COLO668 (cell line): ENCODE measurements at regions not wholly inside any gene's neighbourhood (a gene's known extent, or its start where the extent isn't known, plus 50 kb on each side); places are given as distances from the start of the nearest gene placed in this dataset.

Source experiments
- DNase-seq: peaks from one replicate; lab custom pipeline; 2025; ENCODE audit not compliant: unreplicated experiment; lab: John Stamatoyannopoulos, UW

DNA sequence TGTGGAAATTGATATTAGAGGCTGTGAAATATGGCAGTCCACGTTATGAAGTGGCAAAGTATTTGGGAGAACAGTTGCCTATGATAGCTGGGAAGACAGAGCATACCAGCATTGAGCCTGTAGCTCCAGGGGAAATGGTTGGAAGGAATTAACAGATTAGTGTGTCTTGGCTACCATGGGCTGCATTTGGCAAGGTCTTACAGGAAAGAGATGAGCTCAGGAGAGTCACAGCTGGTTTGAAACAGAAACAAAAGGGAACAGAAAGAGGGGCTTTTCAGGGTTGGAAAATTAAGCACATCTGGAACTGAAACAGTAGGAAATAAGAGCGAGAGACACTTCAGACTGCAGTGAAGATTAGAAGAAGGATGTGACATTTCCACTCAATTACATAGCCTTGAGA, 141.7 kb downstream of the FBLN2 start:
- no peak for DNase-seq

DNA sequence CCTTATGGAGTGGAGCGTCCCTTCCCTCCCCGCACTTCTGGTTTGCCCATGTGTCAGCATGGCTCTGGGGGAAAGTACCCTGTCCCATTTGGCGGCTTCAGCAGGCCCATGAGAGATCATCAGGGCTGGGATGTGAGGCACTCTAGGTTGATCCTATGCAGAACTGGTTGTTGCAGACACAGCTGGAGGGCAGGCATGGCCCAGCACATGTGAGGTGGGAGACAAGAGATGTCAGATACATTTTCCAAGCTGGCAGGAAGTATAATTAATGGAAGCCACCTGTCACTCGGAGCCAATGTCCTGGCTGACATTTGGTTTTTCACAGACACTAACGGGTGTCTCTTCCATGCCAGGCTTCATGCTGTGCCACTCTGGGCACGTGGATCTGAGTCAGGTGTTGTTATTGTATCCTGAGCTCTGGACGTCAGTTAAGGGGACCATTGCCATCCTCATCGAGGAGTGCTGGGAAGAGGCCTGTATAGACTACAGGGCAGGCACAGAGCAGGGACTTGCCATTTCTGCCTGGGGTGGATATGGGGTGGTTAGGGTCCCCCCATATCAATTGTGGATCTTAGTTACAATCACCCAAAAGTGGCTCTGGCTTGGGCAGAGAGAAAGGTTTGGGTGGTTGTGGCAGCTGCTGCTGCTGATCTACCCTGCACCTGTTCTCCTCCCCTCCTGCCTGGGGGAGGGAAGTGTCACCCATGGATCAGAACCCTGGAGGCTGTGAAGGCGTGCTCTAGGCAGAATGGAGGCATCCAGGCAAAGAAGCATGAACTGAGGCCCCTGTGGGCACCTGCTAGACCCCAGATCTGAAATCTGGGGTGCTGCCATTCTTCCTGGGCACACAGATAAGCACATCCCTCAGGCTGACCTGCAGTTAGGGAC, 140.7 kb downstream of the FBLN2 start:
- DNase-seq = no peak

DNA sequence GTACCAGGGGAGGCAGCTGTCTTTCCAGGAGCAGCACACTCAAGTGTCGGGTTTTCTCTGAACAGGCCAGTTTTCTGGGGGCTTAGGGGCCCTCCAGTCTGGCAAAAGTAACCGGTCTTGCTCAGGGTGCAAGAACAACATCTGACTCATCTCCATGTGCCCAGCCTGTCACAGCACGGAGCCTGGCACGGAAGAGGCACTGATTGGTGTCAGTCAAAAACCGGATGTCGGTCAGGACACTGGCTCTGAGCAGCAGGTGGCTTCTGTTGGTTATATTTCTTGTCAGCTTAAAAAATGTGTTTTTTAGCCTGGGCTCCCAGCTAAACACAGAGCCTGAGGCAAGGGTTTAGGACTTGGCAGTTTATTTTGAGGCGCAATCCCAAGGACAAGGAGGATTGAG, 139.9 kb downstream of the FBLN2 start:
- no peak for DNase-seq

DNA sequence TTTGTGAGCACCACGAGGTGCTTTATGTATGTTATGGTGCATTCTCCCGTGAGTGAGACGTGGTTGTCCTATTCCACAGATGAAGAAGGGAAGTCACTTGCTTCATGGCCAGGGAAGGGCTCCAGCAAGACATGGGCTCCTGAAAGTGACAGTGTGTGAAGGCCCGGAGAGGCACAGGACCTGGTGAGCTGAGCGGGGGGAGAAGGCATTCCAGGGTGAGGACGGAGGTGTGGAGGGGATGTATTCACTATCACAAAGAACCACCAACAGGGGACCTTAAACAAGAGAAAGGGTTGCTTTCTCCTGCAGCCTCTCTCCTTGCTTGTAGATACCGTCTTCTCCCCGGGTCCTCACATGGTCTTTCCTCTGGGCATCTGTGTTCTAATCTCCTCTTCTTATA, 139.1 kb downstream of the FBLN2 start:
- no peak for DNase-seq
